Small intestine (tissue), 7 donors: ENCODE measurements at regions not wholly inside any gene's neighbourhood (a gene's known extent, or its start where the extent isn't known, plus 50 kb on each side); places are given as distances from the start of the nearest gene placed in this dataset.

Experiments
- DNase-seq, 2 donors: peaks; one replicate each; pipeline versions ENCODE4 v3.0.0 to v3.0.0-alpha.2; 2013
- FAIRE-seq: peaks from 2 replicates; lab custom pipeline; 2012; peaks lifted over from hg19 to GRCh38; lab: Jason Lieb, UNC
- H3K27ac ChIP-seq, 3 donors: one replicate each; pipeline ENCODE4 v1.5.1; 2013; ENCODE audit warnings: low read length in 2 of 3, mild to moderate bottlenecking in 2 of 3, control low read depth in 1 of 3, inconsistent platforms in 1 of 3, low read depth in 1 of 3, moderate library complexity in 1 of 3
- H3K27me3 ChIP-seq, 3 donors: one replicate each; pipeline ENCODE4 v1.6.1; 2013; ENCODE audit warnings: low read length in 3 of 3, inconsistent platforms in 1 of 3; ENCODE audit not compliant: control insufficient read depth in 3 of 3, insufficient read depth in 3 of 3
- H3K36me3 ChIP-seq, 3 donors: one replicate each; pipeline ENCODE4 v1.6.1; 2013; ENCODE audit warnings: low read length in 3 of 3, inconsistent platforms in 1 of 3, low read depth in 1 of 3, mild to moderate bottlenecking in 1 of 3, moderate library complexity in 1 of 3; ENCODE audit not compliant: control insufficient read depth in 3 of 3, insufficient read depth in 2 of 3
- H3K4me1 ChIP-seq, 3 donors: one replicate each; pipeline ENCODE4 v1.6.1; 2013; ENCODE audit warnings: low read length in 2 of 3, inconsistent platforms in 1 of 3, low read depth in 1 of 3, mild to moderate bottlenecking in 1 of 3, moderate library complexity in 1 of 3; ENCODE audit not compliant: control insufficient read depth in 3 of 3, insufficient read depth in 2 of 3
- H3K4me3 ChIP-seq, 3 donors: one replicate each; pipeline ENCODE4 v1.5.1; 2013; ENCODE audit warnings: low read length in 3 of 3, control low read depth in 1 of 3, inconsistent platforms in 1 of 3, low read depth in 1 of 3, mild to moderate bottlenecking in 1 of 3, moderate library complexity in 1 of 3
- H3K9me3 ChIP-seq, 2 donors: one replicate each; pipeline ENCODE4 v1.6.1; 2013; ENCODE audit warnings: low read depth in 1 of 2, low read length in 1 of 2; ENCODE audit not compliant: control insufficient read depth in 2 of 2, insufficient read depth in 1 of 2
- WGBS, 3 donors: extraction: QIAGEN DNeasy Blood & Tissue Kit; methylation state at CpG; one replicate each; pipeline ENCODE4 v1.1.7; 2013; 5-methylcytosine and 5-hydroxymethylcytosine counted together
- donor health status: healthy with polysubstance abuse.
- donor health status: control.
- donor health status: control.
- donor health status: Bipolar disorder and iron deficiency.
- donor health status: healthy.

DNA sequence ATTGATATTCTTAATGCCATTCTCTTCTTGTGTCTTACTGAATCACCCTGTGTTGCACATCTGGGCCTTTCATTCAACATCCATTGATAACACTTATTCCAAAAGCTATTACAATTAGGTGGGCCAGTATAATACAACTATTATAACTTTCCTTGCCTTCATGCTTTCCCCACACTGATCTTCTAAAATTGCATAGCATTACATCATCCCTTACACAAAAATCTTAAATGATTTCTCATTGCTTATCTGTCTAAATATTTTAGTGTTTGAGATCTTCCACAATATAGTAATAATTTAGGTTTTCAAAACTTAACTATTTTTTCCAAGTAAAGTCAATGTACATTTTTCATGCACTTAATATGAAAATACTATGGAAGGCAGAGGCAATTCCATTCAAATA, 1634.1 kb downstream of the PLA2G4A start:
- no peaks in the 10 kb centered on the region for H3K9me3 ChIP-seq
- no peaks in the 10 kb centered on the region for H3K36me3 ChIP-seq
- no peak overlapping the region for H3K4me3 ChIP-seq
- H3K27ac ChIP-seq = no peak overlapping the region
- FAIRE-seq (no peak), DNase-seq (no peak)
- H3K4me1 ChIP-seq = no peaks in the 10 kb centered on the region
- no peaks in the 10 kb centered on the region for H3K27me3 ChIP-seq

DNA sequence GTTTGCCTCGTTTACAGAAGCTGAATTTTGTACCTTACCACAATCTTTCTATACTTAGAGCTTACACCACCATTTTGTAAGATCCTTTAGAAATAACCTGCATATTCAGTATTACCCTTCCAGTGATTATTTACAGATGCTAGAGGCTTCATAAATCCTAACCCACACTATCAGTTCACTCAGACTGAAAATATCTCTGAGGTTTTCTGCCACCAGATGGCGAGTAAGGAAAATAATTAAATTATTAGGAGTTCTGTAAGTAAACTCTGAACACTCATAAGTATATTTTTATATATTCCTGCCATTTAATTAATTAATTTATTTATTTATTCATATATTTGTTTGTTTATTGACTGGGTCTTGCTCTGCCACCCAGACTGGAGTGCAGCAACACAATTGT, 1635.2 kb downstream of the PLA2G4A start:
- DNase-seq (no peak), FAIRE-seq (no peak)
- H3K36me3 ChIP-seq = no peaks in the 10 kb centered on the region
- H3K27me3 ChIP-seq = no peaks in the 10 kb centered on the region
- H3K9me3 ChIP-seq = no peaks in the 10 kb centered on the region
- no peak overlapping the region for H3K4me3 ChIP-seq
- WGBS, 3 donors = 47 to 72% (median 67%) methylated on average over 2 of the region's 2 CpGs
- no peaks in the 10 kb centered on the region for H3K4me1 ChIP-seq
- H3K27ac ChIP-seq = no peak overlapping the region

DNA sequence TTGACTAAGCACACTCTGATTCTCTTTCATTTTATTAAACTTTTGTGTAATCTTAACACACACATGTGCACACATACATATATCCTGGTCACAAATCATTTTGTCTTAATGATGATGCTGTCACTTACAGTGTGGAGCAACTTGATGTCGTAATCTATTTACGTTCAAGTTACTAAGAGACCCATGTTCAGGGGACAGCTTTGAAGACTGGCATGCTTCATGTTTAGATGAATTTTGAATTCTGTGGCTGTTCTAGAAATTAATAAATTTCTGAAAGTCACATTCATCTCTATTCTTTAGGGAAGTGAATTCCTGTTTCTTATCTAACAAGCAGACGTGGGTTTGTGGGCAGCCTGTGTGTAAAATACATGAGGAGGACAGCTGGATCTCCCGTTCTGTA, 1637.8 kb downstream of the PLA2G4A start:
- Histone ChIP-seq H3K4me1 (no peaks in the 10 kb centered on the region), H3K27ac (no peak overlapping the region), H3K36me3 (no peaks in the 10 kb centered on the region), H3K4me3 (no peak overlapping the region), H3K9me3 (no peaks in the 10 kb centered on the region), H3K27me3 (no peaks in the 10 kb centered on the region)
- DNase-seq = no peak
- FAIRE-seq = no peak
- 50 to 71% (median 65%) methylated on average over 4 of the region's 4 CpGs for WGBS, 3 donors

DNA sequence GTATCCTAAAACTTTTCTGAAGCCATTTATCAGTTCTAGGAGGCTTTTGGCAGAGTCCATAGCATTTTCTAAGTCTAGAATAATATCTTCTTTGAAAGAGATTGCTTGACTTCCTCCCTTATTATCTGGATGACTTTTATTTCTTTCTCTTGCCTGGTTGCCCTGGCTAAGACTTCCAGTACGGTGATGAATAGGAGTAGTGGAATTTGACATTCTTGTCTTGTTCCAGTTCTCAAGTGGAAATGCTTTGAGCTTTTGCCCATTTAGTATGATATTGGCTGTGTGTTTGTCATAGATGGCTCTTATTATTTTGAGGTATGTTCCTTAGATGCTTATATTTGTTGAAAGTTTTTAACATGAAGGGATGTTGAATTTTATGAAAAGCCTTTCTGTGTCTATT, 1647.9 kb downstream of the PLA2G4A start:
- Histone ChIP-seq H3K4me1 (no peaks in the 10 kb centered on the region), H3K36me3 (no peaks in the 10 kb centered on the region), H3K27me3 (no peaks in the 10 kb centered on the region), H3K27ac (no peak overlapping the region), H3K4me3 (no peak overlapping the region), H3K9me3 (no peaks in the 10 kb centered on the region)
- FAIRE-seq = no peak
- DNase-seq = no peak
- WGBS, 3 donors = 73 to 83% (median 79%) methylated on average over 1 of the region's 1 CpG

DNA sequence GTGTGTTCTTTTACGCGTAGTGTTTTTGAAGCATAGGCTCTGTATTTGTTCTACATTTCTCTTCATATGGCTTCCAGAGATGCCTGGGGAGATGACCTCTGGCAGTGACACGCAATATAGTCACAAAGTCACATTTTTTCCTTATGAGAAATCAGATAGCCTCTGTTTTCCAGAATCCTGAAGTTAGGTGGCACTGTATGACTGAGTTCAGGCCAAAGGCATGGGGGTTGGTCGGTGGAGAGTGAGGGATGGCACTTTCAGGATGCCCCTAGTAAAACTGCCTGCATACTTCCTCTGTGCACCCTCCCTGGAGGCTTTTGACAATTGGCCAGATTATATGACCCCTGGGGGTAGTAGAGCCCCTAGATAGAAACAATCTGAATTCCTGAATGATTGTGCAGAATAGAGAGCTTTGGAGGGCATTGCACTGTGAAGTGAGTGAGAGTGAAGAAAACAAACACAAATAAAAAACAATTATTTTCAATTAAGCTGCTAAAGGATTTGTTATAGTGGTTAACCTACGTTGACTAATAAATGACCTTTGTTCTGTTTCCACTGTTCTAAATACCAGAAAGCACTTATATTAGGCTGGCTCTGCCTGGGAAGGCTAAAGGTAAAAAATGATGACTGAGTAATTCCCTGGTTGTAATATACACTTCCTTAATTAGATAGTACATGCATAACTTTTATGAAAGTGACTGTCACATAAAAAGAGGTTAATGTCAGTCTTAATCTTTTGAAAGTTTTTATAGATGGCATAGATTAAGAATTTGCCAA, 1660.8 kb downstream of the PLA2G4A start:
- H3K27me3 ChIP-seq = no peaks in the 10 kb centered on the region
- H3K4me1 ChIP-seq = no peaks in the 10 kb centered on the region
- WGBS, 3 donors = 41 to 59% (median 50%) methylated on average over 5 of the region's 5 CpGs
- no peak overlapping the region for H3K4me3 ChIP-seq
- no peak overlapping the region for H3K27ac ChIP-seq
- FAIRE-seq (no peak), DNase-seq (peak in 1 of 2 donors; percentile 1)
- H3K9me3 ChIP-seq = no peaks in the 10 kb centered on the region
- H3K36me3 ChIP-seq = no peaks in the 10 kb centered on the region

DNA sequence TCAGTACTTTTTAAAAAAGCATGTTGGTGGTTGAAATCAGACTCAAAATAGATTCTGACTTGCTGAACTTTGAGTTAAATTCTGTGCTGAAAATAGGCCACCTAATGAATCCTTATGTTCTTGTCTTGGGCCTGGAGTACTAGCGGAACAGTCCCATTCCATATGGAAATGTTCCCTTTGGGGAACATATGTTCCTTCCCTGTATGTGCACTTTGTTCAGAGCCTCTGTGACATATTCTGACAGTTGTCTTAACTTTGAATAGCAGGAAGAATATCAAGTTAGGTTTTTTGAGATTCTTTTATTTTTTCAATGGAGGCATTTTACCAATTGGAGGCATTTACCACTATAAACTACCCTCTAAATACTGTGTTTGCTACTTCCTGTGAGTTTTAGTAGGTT, 1667.8 kb downstream of the PLA2G4A start:
- Histone ChIP-seq H3K27me3 (no peaks in the 10 kb centered on the region), H3K36me3 (no peaks in the 10 kb centered on the region), H3K4me1 (no peaks in the 10 kb centered on the region), H3K9me3 (peaks cover 0 to 3% of the 10 kb centered on the region in 2 donors), H3K27ac (no peak overlapping the region), H3K4me3 (no peak overlapping the region)
- no peak for FAIRE-seq
- 96 to 100% (median 96%) methylated on average over 1 of the region's 1 CpG for WGBS, 3 donors
- no peak for DNase-seq

DNA sequence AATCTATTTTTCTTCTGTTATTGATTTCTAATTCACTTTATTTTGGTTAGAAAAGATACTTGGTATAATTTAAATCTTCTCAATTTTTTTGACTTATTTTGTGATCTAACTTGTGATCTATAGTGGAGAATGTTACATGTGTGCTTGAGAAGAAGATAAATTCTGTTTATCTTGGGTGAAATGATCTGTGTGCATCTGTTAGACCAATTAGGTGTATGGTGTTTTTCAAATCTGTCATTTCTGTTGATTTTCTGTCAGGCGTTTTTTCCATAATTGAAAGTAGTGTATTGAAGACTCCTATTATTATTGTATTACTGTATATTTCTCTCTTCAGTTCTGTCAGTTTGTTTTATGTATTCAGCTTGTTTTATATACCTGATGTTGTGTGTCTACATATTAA, 1668.3 kb downstream of the PLA2G4A start:
- WGBS, 3 donors = 59 to 77% (median 60%) methylated on average over 1 of the region's 1 CpG
- Histone ChIP-seq H3K9me3 (peaks cover 0 to 3% of the 10 kb centered on the region in 2 donors), H3K4me3 (no peak overlapping the region), H3K4me1 (no peaks in the 10 kb centered on the region), H3K27me3 (no peaks in the 10 kb centered on the region), H3K27ac (no peak overlapping the region), H3K36me3 (no peaks in the 10 kb centered on the region)
- FAIRE-seq = no peak
- no peak for DNase-seq

DNA sequence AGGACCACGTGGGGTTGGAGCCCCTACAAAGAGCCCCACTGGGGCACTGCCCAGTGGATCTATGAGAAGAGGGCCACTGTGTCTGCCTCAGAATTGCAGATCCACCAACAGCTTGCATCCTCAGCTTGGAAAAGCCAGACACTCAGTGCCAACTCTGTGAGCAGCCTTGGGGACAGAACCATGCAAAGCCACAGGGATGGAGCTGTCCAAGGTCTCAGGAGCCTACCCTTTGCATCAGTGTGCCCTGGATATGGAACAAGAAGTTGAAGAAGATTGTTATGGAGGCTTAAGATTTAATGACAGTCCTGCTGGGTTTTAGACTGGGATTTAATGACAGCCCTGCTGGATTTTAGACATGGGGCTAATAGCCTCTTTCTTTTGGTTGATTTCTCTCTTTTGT, 1670.9 kb downstream of the PLA2G4A start:
- no peaks in the 10 kb centered on the region for H3K36me3 ChIP-seq
- no peak overlapping the region for H3K27ac ChIP-seq
- H3K27me3 ChIP-seq = no peaks in the 10 kb centered on the region
- no peak overlapping the region for H3K4me3 ChIP-seq
- FAIRE-seq = no peak
- DNase-seq = no peak
- peaks cover 0 to 3% of the 10 kb centered on the region in 2 donors for H3K9me3 ChIP-seq
- no peaks in the 10 kb centered on the region for H3K4me1 ChIP-seq
- WGBS, 3 donors = 28 to 53% (median 45%) methylated on average over 1 of the region's 1 CpG

DNA sequence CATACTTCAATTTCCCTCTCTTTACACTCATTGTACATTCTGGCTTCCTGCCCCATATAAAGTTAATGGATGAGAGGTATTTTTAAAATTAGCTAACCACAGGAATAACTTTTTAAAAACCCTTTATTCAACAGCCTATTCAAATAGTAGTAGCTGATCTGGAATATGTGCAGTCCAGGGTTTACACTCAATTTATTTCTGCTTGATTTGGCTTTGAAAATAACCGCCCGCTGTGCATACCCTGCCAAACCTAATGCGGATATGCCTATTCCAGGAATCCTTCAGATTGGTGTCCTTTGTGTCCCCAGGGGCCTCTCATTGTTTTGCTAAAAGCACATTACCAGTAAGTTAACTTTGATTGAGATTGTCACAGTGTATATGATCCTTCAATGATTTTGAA, 1686.2 kb downstream of the PLA2G4A start:
- no peaks in the 10 kb centered on the region for H3K9me3 ChIP-seq
- no peaks in the 10 kb centered on the region for H3K36me3 ChIP-seq
- no peaks in the 10 kb centered on the region for H3K4me1 ChIP-seq
- no peaks in the 10 kb centered on the region for H3K27me3 ChIP-seq
- 66 to 95% (median 80%) methylated on average over 3 of the region's 3 CpGs for WGBS, 3 donors
- DNase-seq (no peak), FAIRE-seq (no peak)
- no peak overlapping the region for H3K27ac ChIP-seq
- H3K4me3 ChIP-seq = no peak overlapping the region
